Uterus (tissue), 3 donors: ENCODE measurements at regions not wholly inside any gene's neighbourhood (a gene's known extent, or its start where the extent isn't known, plus 50 kb on each side); places are given as distances from the start of the nearest gene placed in this dataset.

Source experiments
- DNase-seq, 2 donors: peaks; one replicate each; pipeline ENCODE4 v3.0.0-alpha.2; 2019 to 2020
- H3K27ac ChIP-seq, 2 donors: fragments of 200-600 bp; sonication (generic); 1 replicate in 1 of 2; 2 replicates in 1 of 2; pipeline ENCODE4 v1.5.1; 2016 to 2018
- H3K27me3 ChIP-seq, 2 donors: fragments of 200-600 bp; sonication (generic); one replicate each; pipeline ENCODE4 v1.5.1; 2018 to 2019; ENCODE audit warnings: control low read depth in 1 of 2
- H3K36me3 ChIP-seq, 2 donors: fragments of 200-600 bp; sonication (generic); one replicate each; pipeline ENCODE4 v1.5.1; 2019; ENCODE audit warnings: control low read depth in 1 of 2
- H3K4me1 ChIP-seq, 2 donors: fragments of 200-600 bp; sonication (generic); one replicate each; pipeline ENCODE4 v1.5.1; 2018 to 2019; ENCODE audit warnings: control low read depth in 1 of 2
- H3K4me3 ChIP-seq, 2 donors: fragments of 200-600 bp; sonication (generic); 1 replicate in 1 of 2; 2 replicates in 1 of 2; pipeline ENCODE4 v1.5.1; 2018 to 2019; ENCODE audit warnings: mild to moderate bottlenecking in 1 of 2
- H3K9me3 ChIP-seq, 2 donors: fragments of 200-600 bp; sonication (generic); one replicate each; pipeline ENCODE4 v1.5.1; 2019; ENCODE audit warnings: control low read depth in 1 of 2
- CTCF ChIP-seq, 4 experiments: fragments of 200-600 bp in 2 of 4; fragments of 450-650 bp in 2 of 4; sonication (generic) in 2 of 4; IDR thresholded peaks; one replicate each; pipeline ENCODE4 v1.5.1; 2016 to 2019; ENCODE audit warnings: antibody characterized with exemption in 4 of 4, mild to moderate bottlenecking in 2 of 4, moderate library complexity in 1 of 4
- POLR2A ChIP-seq, 2 donors: fragments of 450-650 bp; IDR thresholded peaks; one replicate each; pipeline ENCODE4 v1.6.1; 2016; ENCODE audit warnings: antibody characterized with exemption in 2 of 2, mild to moderate bottlenecking in 1 of 2, moderate library complexity in 1 of 2
- intact Hi-C: fragments of 100-400 bp; cut with DNase I; formaldehyde crosslinking; loops from one replicate; pipeline ENCODE4 v1.15.1; 2023; ENCODE audit warnings: low total_unique reads
- donor health status: DM: yes; HTN: yes; CAD: no.

DNA sequence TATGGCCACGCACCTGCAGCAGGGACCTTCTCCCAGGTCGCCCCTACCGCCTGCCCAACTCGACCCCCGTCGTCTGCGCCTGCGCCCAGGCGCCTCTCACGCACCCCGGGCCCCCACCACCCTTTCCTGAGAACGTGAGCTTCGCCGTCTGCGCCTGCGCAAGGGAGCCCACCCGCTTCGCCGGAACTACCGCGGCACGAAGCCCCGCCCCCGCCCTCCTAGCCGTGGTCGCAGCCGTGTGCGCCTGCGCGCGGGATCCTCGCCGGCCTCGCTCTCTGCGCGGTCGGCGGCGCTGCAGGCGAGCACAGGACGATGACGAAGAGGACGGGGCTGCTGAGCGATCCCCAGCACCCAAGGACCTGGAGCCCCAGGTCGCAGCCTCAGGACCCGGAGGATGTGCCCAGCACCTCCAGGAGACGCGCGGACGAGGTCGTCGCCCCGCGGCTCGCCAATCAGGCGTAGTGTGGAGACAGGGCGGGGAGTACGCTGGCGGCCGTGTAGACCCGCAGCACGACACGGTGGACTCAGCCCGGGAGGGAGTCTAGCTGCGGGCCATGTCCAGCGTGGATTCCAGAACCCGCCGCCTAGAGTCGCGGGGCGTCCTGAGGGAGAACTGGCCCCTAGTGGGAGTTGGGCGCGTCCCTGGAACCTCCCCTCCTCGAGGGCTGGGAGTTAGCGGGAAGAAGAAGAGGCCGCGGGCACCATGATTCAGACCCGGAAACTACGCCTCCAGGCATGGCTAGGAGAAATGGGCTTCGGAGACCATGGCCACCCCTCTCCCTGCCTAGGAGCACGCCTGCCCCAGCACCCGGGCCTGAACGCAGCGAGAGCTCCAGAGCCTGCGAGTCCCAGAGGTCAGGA is 1120.8 kb upstream of the TMEM132C start:
- H3K27me3 ChIP-seq: no peaks in the 10 kb centered on the region
- DNase-seq: peak; percentile 60 to 85
- no peaks in the 10 kb centered on the region for H3K36me3 ChIP-seq
- TF ChIP-seq CTCF (IDR thresholded peaks at IDR 0.05) (no peak), POLR2A (IDR thresholded peaks at IDR 0.05) (peak in 1 of 2 donors; percentile 59)
- H3K4me3 ChIP-seq: peak overlapping the region; percentile 39 to 58
- peak overlapping the region in 1 of 2 donors; percentile 51 for H3K27ac ChIP-seq
- no peaks in the 10 kb centered on the region for H3K9me3 ChIP-seq
- intact Hi-C loops: no loop called here
- H3K4me1 ChIP-seq: peaks cover 0 to 5% of the 10 kb centered on the region in 2 donors

- H3K36me3 ChIP-seq: no peaks in the 10 kb centered on the region
- no peak overlapping the region for H3K4me3 ChIP-seq
- H3K4me1 ChIP-seq: peaks cover 0 to 5% of the 10 kb centered on the region in 2 donors
- TF ChIP-seq POLR2A (IDR thresholded peaks at IDR 0.05) (no peak), CTCF (IDR thresholded peaks at IDR 0.05) (no peak)
- no peak overlapping the region for H3K27ac ChIP-seq
- DNase-seq: no peak
- no peaks in the 10 kb centered on the region for H3K9me3 ChIP-seq
- no peaks in the 10 kb centered on the region for H3K27me3 ChIP-seq
- intact Hi-C loops: no loop called here
These were observed 1119.8 kb upstream of the TMEM132C start for GRCh38 chr12:127146991-127147718.

GRCh38 chr12:127147724-127148123 is 1119.2 kb upstream of the TMEM132C start:
- H3K4me1 ChIP-seq: peaks cover 0 to 5% of the 10 kb centered on the region in 2 donors
- TF ChIP-seq POLR2A (IDR thresholded peaks at IDR 0.05): no peak
- no peaks in the 10 kb centered on the region for H3K36me3 ChIP-seq
- intact Hi-C loops: no loop called here
- DNase-seq: no peak
- no peaks in the 10 kb centered on the region for H3K27me3 ChIP-seq
- H3K9me3 ChIP-seq: no peaks in the 10 kb centered on the region
- no peak overlapping the region for H3K4me3 ChIP-seq
- no peak overlapping the region for H3K27ac ChIP-seq

DNA sequence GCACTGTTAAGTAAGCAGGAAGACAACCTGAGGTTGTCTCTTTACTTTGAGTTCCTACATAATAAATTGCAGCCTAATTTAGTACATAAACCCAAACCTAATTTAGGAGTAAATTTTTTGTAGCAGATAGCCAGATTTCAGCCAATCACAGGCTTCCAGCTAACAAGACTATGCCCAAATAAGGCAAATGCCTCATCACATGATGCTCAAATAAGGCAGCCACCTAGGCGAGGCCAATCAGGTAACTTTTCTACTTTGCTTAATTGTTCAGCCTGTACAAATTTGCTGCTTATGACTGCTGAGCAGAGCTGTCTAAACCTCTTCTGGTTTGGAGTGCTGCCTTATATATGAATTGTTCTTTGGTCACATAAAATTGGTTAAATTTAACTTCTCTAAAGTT is 1118.7 kb upstream of the TMEM132C start:
- Histone ChIP-seq H3K9me3 (no peaks in the 10 kb centered on the region), H3K27ac (no peak overlapping the region), H3K4me3 (no peak overlapping the region), H3K4me1 (peaks cover 0 to 5% of the 10 kb centered on the region in 2 donors), H3K27me3 (no peaks in the 10 kb centered on the region), H3K36me3 (no peaks in the 10 kb centered on the region)
- intact Hi-C loops: no loop called here
- DNase-seq: no peak
- TF ChIP-seq POLR2A (IDR thresholded peaks at IDR 0.05) (no peak), CTCF (IDR thresholded peaks at IDR 0.05) (no peak)

DNA sequence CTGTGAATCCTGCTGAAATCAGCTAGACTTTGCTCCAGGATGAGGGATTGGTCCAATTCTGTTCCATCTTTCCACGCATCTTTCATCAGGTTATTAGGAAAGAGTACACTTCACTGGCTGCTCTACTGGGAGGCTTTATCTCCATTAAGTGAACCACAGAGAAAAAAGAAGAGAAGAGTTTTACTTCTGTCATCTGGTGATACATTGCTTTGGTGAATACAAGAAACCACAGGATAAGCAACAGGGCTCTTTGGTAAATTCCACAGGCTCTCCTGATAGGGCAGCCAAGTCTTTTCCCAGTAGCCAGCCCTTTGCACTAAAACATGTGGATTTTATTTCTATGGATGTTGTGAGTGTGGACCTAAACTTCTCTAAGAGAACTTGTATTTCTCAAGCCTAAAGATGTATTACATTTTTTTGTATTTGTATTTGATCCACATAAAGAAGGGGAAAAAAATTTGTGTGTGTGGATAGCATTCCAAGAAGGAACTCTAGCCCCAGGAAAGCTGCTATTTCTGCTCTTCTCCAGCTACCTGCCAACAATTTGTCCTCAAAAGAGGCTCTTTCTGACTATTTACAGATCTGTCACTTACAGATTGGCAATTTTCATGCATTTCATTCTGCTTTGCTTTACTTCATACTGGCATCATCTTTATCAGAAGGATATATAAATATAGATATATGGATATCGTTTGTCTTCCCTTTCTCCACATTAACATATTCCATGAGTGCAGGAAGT is 1117.6 kb upstream of the TMEM132C start:
- Histone ChIP-seq H3K36me3 (no peaks in the 10 kb centered on the region), H3K4me1 (peaks cover 0 to 5% of the 10 kb centered on the region in 2 donors), H3K27ac (no peak overlapping the region), H3K4me3 (no peak overlapping the region), H3K9me3 (no peaks in the 10 kb centered on the region), H3K27me3 (no peaks in the 10 kb centered on the region)
- intact Hi-C loops: no loop called here
- DNase-seq: no peak
- TF ChIP-seq CTCF (IDR thresholded peaks at IDR 0.05) (no peak), POLR2A (IDR thresholded peaks at IDR 0.05) (no peak)
